22Rv1 (cell line): ENCODE measurements at regions not wholly inside any gene's neighbourhood (a gene's known extent, or its start where the extent isn't known, plus 50 kb on each side); places are given as distances from the start of the nearest gene placed in this dataset.

Source experiments
- CTCF ChIP-seq: fragments of 450-650 bp; IDR thresholded peaks from 2 replicates; pipeline ENCODE4 v1.5.1; 2017; ENCODE audit warnings: mild to moderate bottlenecking
- ZFX ChIP-seq: fragments of 450-650 bp; IDR thresholded peaks from 2 replicates; pipeline ENCODE4 v1.6.1; 2017; ENCODE audit warnings: antibody characterized with exemption, borderline replicate concordance

GRCh38 chrX:40844471-40844870 lies 109.1 kb upstream of the MED14 start:
- TF ChIP-seq CTCF (no peak), ZFX (no peak)
